ENCODE measurements at regions not wholly inside any gene's neighbourhood (a gene's known extent, or its start where the extent isn't known, plus 50 kb on each side); places are given as distances from the start of the nearest gene placed in this dataset.
"Not testable (repeated sequence)": the region's sequence is repeated elsewhere in the genome, so short reads cannot be mapped to it uniquely, and the experiment has no call there.

- H3K4me3 Mint-ChIP-seq; H3K9me3 ChIP-seq (ENCODE audit: control extremely low read depth in 1 of 3, control insufficient read depth in 2 of 3, insufficient read depth in 1 of 3, low read length in 2 of 3); CTCF ChIA-PET; H3K27ac ChIP-seq (ENCODE audit: low read length in 2 of 2); H3K79me2 ChIP-seq (ENCODE audit: control insufficient read depth, insufficient read depth, low read length); DNase-seq; H3K4me2 ChIP-seq (replicated peaks; ENCODE audit: low read depth, low read length, poor library complexity, severe bottlenecking); H2AFZ ChIP-seq (ENCODE audit: insufficient read depth, low read depth, low read length, poor library complexity, severe bottlenecking); H4K20me1 ChIP-seq (ENCODE audit: control insufficient read depth, insufficient read depth, low read length, poor library complexity, severe bottlenecking); intact Hi-C loops (cut with micrococcal nuclease); H3K27me3 Mint-ChIP-seq; H3K27ac Mint-ChIP-seq; POLR2A ChIA-PET; H3K36me3 ChIP-seq (replicated peaks in 1 of 2; ENCODE audit: control extremely low read depth in 1 of 2, control insufficient read depth in 1 of 2, extremely low read depth in 1 of 2, insufficient read depth in 2 of 2, low read length in 1 of 2); H3K4me1 ChIP-seq (ENCODE audit: control insufficient read depth in 2 of 2, insufficient read depth in 2 of 2, low read length in 2 of 2); H3K9ac ChIP-seq (ENCODE audit: low read length); H3K27me3 ChIP-seq (replicated peaks in 1 of 4; ENCODE audit: control extremely low read depth in 1 of 4, control insufficient read depth in 3 of 4, insufficient read depth in 4 of 4, low read length in 3 of 4); H3K4me3 ChIP-seq (ENCODE audit: control extremely low read depth in 1 of 5, extremely low read depth in 1 of 5, insufficient read depth in 1 of 5, low read depth in 2 of 5, low read length in 4 of 5); H3K4me1 Mint-ChIP-seq; H3K9me3 Mint-ChIP-seq (ENCODE audit: insufficient read depth); ATAC-seq (ENCODE audit: low read depth): not testable (repeated sequence)
- no CpG with 5 or more reads among the region's 13 CpGs for WGBS (ENCODE audit: insufficient coverage)
Observed at GRCh38 chr5:70510161-70510560, 95.0 kb downstream of the GTF2H2C_2 start.

- H3K27ac ChIP-seq (ENCODE audit: low read length in 2 of 2); H3K9me3 ChIP-seq (ENCODE audit: control extremely low read depth in 1 of 3, control insufficient read depth in 2 of 3, insufficient read depth in 1 of 3, low read length in 2 of 3); H3K36me3 ChIP-seq (replicated peaks in 1 of 2; ENCODE audit: control extremely low read depth in 1 of 2, control insufficient read depth in 1 of 2, extremely low read depth in 1 of 2, insufficient read depth in 2 of 2, low read length in 1 of 2); H4K20me1 ChIP-seq (ENCODE audit: control insufficient read depth, insufficient read depth, low read length, poor library complexity, severe bottlenecking); H3K9me3 Mint-ChIP-seq (ENCODE audit: insufficient read depth); H3K27ac Mint-ChIP-seq; H3K27me3 Mint-ChIP-seq; H3K4me3 ChIP-seq (ENCODE audit: control extremely low read depth in 1 of 5, extremely low read depth in 1 of 5, insufficient read depth in 1 of 5, low read depth in 2 of 5, low read length in 4 of 5); H3K4me3 Mint-ChIP-seq; ATAC-seq (ENCODE audit: low read depth); intact Hi-C loops (cut with micrococcal nuclease); H2AFZ ChIP-seq (ENCODE audit: insufficient read depth, low read depth, low read length, poor library complexity, severe bottlenecking); POLR2A ChIA-PET; H3K4me1 ChIP-seq (ENCODE audit: control insufficient read depth in 2 of 2, insufficient read depth in 2 of 2, low read length in 2 of 2); CTCF ChIA-PET; H3K27me3 ChIP-seq (replicated peaks in 1 of 4; ENCODE audit: control extremely low read depth in 1 of 4, control insufficient read depth in 3 of 4, insufficient read depth in 4 of 4, low read length in 3 of 4); H3K79me2 ChIP-seq (ENCODE audit: control insufficient read depth, insufficient read depth, low read length); H3K4me1 Mint-ChIP-seq; H3K9ac ChIP-seq (ENCODE audit: low read length); H3K4me2 ChIP-seq (replicated peaks; ENCODE audit: low read depth, low read length, poor library complexity, severe bottlenecking): not testable (repeated sequence)
- WGBS (ENCODE audit: insufficient coverage) = no CpG with 5 or more reads among the region's 16 CpGs
- DNase-seq = peak; percentile 1
Observed at GRCh38 chr5:70510811-70511210, 95.6 kb downstream of the GTF2H2C_2 start.
